ENCODE measurements at regions not wholly inside any gene's neighbourhood (a gene's known extent, or its start where the extent isn't known, plus 50 kb on each side); places are given as distances from the start of the nearest gene placed in this dataset.

DNA sequence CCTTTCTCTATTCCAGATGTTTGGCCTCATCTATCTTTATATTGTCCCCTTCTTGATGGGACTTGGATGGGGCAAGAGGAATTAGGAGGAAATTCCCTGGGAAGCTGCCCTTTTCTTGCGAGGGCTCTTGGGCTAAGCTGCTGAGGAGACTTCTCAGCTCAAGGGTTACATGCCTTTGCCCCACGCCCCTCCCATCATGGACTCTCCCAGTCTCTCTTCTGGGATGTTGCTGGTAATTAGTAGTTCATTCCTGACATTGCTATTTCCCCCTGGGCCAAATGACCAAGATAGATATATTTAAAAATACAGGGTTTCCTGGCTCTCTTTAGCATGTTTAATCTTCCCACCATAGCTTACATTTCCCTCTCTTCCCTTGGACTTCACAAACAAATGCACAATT lies 90.6 kb upstream of the RALGPS2 start:
- no peaks in the 10 kb centered on the region for H3K27me3 ChIP-seq
- in situ Hi-C loops (cut with MboI; ENCODE audit: low pct_ligation_motif_present in 1 of 4, low pct_unique_long_range_greater_than_20kb in 1 of 4, low sequenced_read_pairs in 3 of 4), result no loop called here
- H3K36me3 ChIP-seq, result no peaks in the 10 kb centered on the region
- no peaks in the 10 kb centered on the region for H3K9me3 ChIP-seq
- no peaks in the 10 kb centered on the region for H3K4me1 ChIP-seq
- H3K27ac ChIP-seq, result no peak overlapping the region
- intact Hi-C loops (cut with DNase I; ENCODE audit: low total_unique reads), result no loop called here
- WGBS, 2 donors (ENCODE audit: low coverage in 1 of 2), result 20 to 59% methylated on average over 1 to 2 of the region's 2 CpGs
- no peak overlapping the region for H3K4me3 ChIP-seq
- TF ChIP-seq, protein P1, sequence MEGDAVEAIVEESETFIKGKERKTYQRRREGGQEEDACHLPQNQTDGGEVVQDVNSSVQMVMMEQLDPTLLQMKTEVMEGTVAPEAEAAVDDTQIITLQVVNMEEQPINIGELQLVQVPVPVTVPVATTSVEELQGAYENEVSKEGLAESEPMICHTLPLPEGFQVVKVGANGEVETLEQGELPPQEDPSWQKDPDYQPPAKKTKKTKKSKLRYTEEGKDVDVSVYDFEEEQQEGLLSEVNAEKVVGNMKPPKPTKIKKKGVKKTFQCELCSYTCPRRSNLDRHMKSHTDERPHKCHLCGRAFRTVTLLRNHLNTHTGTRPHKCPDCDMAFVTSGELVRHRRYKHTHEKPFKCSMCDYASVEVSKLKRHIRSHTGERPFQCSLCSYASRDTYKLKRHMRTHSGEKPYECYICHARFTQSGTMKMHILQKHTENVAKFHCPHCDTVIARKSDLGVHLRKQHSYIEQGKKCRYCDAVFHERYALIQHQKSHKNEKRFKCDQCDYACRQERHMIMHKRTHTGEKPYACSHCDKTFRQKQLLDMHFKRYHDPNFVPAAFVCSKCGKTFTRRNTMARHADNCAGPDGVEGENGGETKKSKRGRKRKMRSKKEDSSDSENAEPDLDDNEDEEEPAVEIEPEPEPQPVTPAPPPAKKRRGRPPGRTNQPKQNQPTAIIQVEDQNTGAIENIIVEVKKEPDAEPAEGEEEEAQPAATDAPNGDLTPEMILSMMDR (IDR thresholded peaks at IDR 0.05), result no peak
- TF ChIP-seq POLR2AphosphoS5 (IDR thresholded peaks at IDR 0.05) (no peak), POLR2A (IDR thresholded peaks at IDR 0.05) (no peak)
- no peak for DNase-seq

DNA sequence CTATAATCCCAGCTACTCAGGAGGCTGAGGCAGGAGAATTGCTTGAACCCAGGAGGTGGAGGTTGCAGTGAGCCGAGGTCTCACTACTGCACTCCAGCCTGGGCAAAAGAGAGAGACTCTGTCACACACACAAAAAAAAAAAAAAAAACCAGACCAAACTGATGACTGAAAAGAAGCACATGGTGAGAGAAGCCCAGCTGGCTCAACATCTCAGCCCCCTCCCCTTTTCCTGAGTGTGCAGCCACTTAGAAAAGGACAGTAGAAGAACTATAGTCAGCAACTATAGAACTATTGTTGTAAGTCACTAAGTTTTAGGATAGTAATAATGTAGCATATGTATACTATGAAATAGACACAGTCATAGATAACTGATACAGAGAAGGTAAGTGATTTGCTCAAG lies 87.2 kb upstream of the RALGPS2 start:
- Histone ChIP-seq H3K27ac (no peak overlapping the region), H3K9me3 (no peaks in the 10 kb centered on the region), H3K36me3 (no peaks in the 10 kb centered on the region), H3K27me3 (no peaks in the 10 kb centered on the region), H3K4me1 (no peaks in the 10 kb centered on the region), H3K4me3 (no peak overlapping the region)
- TF ChIP-seq POLR2AphosphoS5 (IDR thresholded peaks at IDR 0.05) (no peak), POLR2A (IDR thresholded peaks at IDR 0.05) (no peak), EP300 (IDR thresholded peaks at IDR 0.05; ENCODE audit: low read depth) (no peak)
- TF ChIP-seq, protein P1 (IDR thresholded peaks at IDR 0.05), result no peak
- 86% methylated on average over 1 of the region's 1 CpG; no CpG with 5 or more reads in 1 of the 2 donors for WGBS, 2 donors (ENCODE audit: low coverage in 1 of 2)
- in situ Hi-C loops (cut with MboI; ENCODE audit: low pct_ligation_motif_present in 1 of 4, low pct_unique_long_range_greater_than_20kb in 1 of 4, low sequenced_read_pairs in 3 of 4), result no loop called here
- intact Hi-C loops (cut with DNase I; ENCODE audit: low total_unique reads), result no loop called here
- DNase-seq, result no peak

- no peak overlapping the region for H3K27ac ChIP-seq
- in situ Hi-C loops (cut with MboI; ENCODE audit: low pct_ligation_motif_present in 1 of 4, low pct_unique_long_range_greater_than_20kb in 1 of 4, low sequenced_read_pairs in 3 of 4) (no loop called here), intact Hi-C loops (cut with DNase I; ENCODE audit: low total_unique reads) (no loop called here)
- no peaks in the 10 kb centered on the region for H3K27me3 ChIP-seq
- DNase-seq, result no peak
- no peaks in the 10 kb centered on the region for H3K9me3 ChIP-seq
- TF ChIP-seq, protein P1 (IDR thresholded peaks at IDR 0.05), result no peak
- TF ChIP-seq POLR2AphosphoS5 (IDR thresholded peaks at IDR 0.05) (no peak), EP300 (IDR thresholded peaks at IDR 0.05; ENCODE audit: low read depth) (no peak), POLR2A (IDR thresholded peaks at IDR 0.05) (no peak)
- peaks cover 0 to 4% (median under 1%) of the 10 kb centered on the region in 4 donors for H3K4me1 ChIP-seq
- H3K4me3 ChIP-seq, result no peak overlapping the region
- no peaks in the 10 kb centered on the region for H3K36me3 ChIP-seq
Observed at GRCh38 chr1:178639326-178639725, 85.7 kb upstream of the RALGPS2 start.

- Histone ChIP-seq H3K27me3 (no peaks in the 10 kb centered on the region), H3K4me3 (no peak overlapping the region), H3K9me3 (no peaks in the 10 kb centered on the region), H3K27ac (no peak overlapping the region), H3K4me1 (peaks cover 0 to 5% (median 1%) of the 10 kb centered on the region in 4 donors), H3K36me3 (no peaks in the 10 kb centered on the region)
- TF ChIP-seq POLR2AphosphoS5 (IDR thresholded peaks at IDR 0.05) (no peak), EP300 (IDR thresholded peaks at IDR 0.05; ENCODE audit: low read depth) (no peak), POLR2A (IDR thresholded peaks at IDR 0.05) (no peak)
- TF ChIP-seq, protein P1 (IDR thresholded peaks at IDR 0.05), result no peak
- in situ Hi-C loops (cut with MboI; ENCODE audit: low pct_ligation_motif_present in 1 of 4, low pct_unique_long_range_greater_than_20kb in 1 of 4, low sequenced_read_pairs in 3 of 4), result no loop called here
- intact Hi-C loops (cut with DNase I; ENCODE audit: low total_unique reads), result no loop called here
- WGBS, 2 donors (ENCODE audit: low coverage in 1 of 2), result 67 to 87% methylated on average over 3 to 5 of the region's 5 CpGs
- no peak for DNase-seq
Observed at GRCh38 chr1:178642282-178642681, 82.8 kb upstream of the RALGPS2 start.
